ENCODE measurements at regions not wholly inside any gene's neighbourhood (a gene's known extent, or its start where the extent isn't known, plus 50 kb on each side); places are given as distances from the start of the nearest gene placed in this dataset.

DNA sequence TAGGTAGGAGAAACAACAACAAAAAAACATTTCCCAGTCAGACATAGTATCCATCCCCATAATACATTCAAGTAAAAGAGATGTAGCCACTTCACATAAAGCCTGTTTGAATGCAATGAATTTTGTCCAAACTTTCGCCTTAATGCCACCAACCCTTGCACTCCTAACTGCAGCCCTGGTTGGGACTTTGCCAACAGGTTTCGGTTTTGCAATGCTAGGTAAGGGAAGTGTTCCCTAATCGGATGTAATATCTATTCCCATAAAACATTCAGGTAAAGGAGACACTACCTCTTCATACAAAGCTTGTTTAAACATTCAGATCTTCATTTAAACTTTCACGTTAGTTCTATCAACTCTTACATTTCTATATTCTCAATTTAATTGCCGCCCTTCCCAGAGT, 336.1 kb downstream of the DRD1 start:
- DNase-seq (ENCODE audit: low read depth) = no peak

DNA sequence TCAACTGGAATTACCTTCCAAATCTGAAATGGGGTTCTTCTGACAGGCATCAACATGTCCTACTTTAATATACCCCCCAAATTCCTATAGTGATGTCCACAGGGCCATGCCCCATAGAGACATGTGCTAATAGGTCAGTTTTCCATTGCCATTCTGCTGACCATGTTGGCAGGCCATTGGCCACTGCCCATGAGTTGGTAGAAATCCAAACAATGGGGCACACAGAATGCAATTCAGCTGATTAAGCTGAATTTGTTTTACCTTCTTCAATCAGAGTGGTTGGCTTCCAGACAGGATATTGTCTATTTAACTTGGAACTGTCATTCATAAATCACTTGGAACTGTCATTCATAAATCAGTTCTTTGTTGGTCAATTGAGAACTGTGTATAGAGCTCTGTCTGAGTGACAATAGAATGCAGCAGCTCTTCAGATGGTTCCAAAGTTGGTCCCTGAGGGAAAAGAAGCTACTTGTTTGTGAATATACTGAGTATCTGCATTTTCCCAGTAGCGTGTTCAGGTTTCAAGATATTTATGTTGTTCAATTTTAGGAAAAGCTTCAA, 336.9 kb downstream of the DRD1 start:
- no peak for DNase-seq (ENCODE audit: low read depth)

DNA sequence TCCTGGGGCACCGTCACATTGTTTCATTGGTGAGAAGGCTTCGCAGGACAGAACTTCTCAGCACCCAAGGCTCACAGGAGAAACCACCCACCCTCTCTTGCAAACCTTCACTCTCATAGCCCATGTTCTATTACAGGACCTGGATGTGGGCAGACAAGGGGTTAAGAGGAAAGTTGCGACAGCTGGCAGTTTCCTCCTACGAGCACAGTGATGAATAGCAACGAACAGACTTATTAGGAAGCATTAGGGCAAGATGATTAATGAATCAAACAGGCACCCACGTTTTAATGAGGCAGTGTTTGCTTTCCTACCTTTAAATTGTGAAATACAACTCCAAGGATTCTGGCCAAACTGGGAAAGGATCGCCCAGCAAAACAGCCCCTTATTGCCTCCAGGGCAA, 339.3 kb downstream of the DRD1 start:
- no peak for DNase-seq (ENCODE audit: low read depth)

GRCh38 chr5:175103746-175104145, 340.2 kb downstream of the DRD1 start:
- DNase-seq (ENCODE audit: low read depth) = no peak

DNA sequence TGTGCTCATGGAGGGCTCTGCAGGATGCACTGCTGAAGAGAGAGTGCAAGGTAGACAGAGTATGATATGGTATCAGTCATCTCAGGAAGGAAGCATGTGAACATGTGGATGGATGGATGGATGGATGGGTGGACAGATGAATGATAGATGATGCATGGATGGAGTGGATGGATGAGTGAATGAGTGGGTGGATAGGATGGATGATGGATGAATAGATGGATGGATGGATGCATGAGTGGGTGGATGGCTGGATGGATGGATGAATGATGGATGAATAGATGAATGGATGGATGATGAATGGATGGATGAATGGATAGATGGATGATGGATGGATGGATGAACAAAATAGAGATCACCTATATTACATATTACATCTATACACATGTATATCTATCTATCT, 341.3 kb downstream of the DRD1 start:
- DNase-seq (ENCODE audit: low read depth) = no peak

GRCh38 chr5:175098301-175098700, 345.7 kb downstream of the DRD1 start:
- DNase-seq (ENCODE audit: low read depth) = no peak

DNA sequence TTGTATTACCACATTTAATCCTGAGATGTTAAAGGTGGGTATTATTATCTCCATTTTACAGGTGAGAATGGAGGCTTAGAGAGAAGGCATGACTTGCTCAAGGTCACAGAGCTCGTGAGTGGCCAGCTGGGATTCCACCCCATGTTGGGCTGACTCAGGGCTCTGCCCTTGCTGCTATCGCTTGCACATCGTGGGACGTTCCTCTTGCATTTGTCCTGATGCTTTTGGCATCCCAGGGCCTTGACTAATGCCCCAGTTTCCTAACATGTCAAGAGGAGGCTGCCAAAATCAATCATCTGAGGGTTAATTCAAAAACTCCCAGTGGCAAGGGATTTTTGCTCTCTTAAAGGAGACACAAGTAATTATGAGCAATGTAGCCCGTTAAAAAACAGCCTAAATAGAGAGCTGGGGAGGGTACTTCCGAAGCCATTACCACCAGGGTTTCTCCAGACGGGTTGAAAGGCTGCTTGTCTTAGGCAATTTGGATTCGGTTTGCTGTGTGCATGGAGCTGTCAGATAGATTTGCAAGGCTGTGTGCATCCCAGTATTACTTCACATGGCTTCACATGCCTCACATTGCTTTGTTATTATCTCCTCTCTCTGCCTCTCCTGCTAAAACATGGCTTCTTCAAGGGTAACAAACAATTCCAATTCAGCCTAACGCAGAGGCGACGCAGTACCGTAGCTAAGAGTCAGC, 347.4 kb downstream of the DRD1 start:
- no peak for DNase-seq (ENCODE audit: low read depth)

DNA sequence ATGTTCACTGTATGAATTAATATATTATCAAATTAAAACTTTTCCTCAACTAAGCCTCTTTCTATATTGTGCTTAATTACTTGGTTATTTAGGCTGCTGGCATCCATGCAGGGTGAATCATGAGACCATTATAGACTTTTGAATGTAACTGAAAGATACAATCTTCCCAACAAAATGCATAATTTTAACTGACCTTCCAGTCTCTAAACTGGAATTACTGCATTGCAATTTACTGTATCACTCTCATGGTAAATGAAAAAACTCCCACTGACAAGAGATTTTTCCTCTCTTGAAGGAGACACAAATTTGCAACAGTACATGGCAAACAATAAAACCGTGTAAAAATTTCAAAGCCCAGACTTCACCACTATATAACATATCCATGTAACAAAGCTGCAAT, 349.5 kb downstream of the DRD1 start:
- DNase-seq (ENCODE audit: low read depth) = no peak

GRCh38 chr5:175092691-175093090, 351.3 kb downstream of the DRD1 start:
- DNase-seq (ENCODE audit: low read depth) = no peak

- DNase-seq (ENCODE audit: low read depth) = no peak
Observed at GRCh38 chr5:175088963-175089362, 355.0 kb downstream of the DRD1 start.

DNA sequence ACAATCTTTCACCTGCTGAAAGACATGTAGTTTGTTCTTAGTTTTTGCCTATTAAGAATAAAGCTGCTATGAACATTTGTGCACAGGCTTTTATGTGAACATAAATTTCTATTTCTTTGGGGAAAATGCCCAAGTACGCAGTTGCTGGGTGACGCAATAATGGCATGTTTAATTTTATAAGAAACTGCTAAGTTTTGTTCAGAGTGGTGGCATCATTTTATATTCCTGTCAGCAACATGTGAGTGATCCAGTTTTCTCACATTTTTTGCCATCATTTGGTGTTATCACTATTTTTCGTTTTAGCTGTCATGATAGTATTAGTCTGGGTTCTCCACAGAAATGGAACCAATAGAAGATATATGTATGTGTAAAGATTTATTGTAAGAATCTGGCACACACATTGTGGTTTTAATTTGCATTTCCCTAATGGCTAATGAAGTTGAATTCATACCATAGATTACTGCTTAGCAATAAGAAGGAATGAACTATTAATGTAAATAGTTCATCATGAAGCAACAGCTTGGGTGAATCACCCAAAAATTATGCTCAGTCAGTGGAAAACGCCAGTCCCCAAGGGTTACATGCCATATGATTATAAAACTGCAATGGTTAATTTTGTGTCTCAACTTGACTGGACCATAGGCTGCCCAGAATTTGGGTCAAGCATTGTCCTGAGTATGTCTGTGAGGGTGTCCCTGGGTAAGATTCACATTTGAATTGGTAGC, 358.6 kb downstream of the MSX2 start:
- DNase-seq (ENCODE audit: low read depth) = no peak

GRCh38 chr5:175082346-175082745, 358.0 kb downstream of the MSX2 start:
- no peak for DNase-seq (ENCODE audit: low read depth)

- DNase-seq (ENCODE audit: low read depth) = no peak
Observed at GRCh38 chr5:175079707-175080106, 355.3 kb downstream of the MSX2 start.

- no peak for DNase-seq (ENCODE audit: low read depth)
Observed at GRCh38 chr5:175070283-175070682, 345.9 kb downstream of the MSX2 start.

DNA sequence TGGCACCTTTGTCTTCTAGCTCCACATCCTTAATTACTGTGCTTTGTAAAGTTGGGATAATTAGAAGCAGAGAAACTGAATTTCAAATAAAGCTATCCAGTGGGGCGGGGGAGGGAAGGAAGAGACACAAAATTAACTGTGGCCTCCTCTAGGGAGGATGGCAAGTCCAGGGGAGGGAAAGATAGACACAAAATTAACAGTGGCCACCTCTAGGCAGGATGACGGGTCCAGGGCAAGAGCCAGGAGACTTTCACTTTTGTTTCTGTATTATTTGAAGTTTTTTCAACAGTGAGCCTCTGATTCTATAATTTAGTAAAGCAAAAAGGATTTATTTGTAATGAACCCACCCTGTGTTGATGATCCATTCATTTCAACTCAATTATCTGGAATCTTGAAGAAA, 335.9 kb downstream of the MSX2 start:
- no peak for DNase-seq (ENCODE audit: low read depth)

- no peak for DNase-seq (ENCODE audit: low read depth)
Observed at GRCh38 chr5:175059687-175060211, 335.4 kb downstream of the MSX2 start.

DNA sequence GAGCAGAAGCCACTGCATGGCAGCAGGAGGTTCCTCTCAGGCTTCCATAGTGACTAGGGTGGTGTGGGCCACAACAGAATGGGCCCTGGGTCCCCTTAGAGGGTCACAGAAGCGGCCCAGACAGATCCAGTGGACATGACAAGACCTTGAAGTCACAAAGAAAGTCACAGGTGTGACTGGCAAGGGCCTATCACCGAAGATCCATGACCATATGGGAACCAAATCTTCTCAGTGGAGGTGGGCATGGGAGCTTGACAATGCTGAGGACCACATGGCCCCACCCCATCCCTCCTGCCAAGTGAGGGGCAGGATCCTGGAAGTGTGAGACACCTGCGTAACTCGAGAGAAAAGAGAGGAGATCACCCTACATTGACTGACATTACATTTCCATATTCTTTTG, 332.4 kb downstream of the MSX2 start:
- no peak for DNase-seq (ENCODE audit: low read depth)

DNA sequence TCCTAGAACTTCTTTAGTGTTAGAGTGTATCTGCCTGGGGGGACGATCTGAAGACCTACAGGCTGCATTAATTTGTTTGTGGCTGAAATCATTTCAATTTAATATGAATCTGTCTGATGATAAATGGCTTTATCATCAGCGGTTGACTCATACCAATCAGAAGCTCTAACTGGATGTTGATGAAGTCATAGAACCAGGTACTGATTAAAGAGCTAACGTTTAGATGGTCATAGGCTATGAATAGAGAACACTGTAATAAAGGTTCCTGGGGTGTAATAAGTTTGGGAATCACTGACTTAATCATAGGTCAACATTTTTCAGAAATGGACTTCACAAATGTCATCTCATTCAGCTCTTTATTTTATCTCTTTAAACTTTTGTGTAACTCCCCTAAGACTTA, 329.9 kb downstream of the MSX2 start:
- no peak for DNase-seq (ENCODE audit: low read depth)

- DNase-seq (ENCODE audit: low read depth) = no peak
Observed at GRCh38 chr5:175052351-175052750, 328.0 kb downstream of the MSX2 start.

DNA sequence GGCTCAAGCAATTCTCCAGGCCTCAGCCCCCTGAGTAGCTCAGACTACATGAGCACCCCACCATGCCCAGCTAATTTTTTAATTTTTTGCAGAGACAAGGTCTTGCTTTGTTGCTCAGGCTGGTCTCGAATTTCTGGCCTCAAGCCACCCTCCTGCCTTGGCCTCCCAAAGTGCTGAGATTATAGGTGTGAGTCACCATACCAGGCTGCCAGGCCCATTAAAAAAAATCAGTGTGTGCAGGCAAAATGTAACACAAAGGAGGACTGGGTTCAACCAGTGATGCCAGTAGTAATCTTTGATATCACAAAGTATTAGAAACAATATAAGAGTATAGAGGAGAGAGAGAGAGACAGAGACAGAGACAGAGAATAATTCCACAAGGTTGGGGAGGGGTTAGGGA, 322.7 kb downstream of the MSX2 start:
- no peak for DNase-seq (ENCODE audit: low read depth)

DNA sequence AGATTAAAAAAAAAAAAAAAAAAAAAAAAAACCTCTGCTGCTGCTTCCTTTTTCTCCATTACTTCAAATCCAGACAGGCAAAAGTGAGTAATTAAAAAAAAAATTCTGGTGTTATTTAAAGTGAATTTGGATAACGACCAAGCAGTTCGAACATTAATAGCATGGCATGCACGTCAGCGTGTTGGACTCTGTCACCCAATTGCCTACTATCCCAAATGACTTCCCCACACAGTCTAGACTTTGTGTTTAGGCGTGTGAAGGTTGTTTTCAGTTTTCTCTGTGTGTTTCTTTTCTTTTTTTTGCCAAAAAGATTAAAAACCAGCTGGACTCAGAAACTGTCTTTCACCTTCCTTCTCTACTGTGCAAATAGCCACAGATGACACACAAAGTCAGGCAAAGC, 321.4 kb downstream of the MSX2 start:
- DNase-seq (ENCODE audit: low read depth) = no peak

DNA sequence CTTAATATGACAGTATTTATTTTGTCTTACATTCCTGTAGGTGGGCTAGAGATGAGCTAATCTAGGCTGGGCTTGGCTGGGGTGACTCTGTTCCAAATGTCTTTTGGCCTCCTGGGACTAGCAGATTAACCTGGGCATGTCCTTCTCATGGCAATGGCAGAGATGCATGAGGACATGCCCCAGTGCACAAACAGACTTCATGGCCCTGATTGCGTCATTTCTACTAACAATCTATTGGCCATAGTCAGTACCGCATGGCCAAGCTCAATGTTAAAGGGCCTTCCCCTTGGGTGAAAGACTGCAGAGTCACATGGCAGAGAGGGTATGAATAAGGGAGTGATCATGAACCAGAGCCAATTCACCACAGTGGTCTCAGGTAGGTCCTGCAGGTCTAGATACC, 313.4 kb downstream of the MSX2 start:
- no peak for DNase-seq (ENCODE audit: low read depth)

- DNase-seq (ENCODE audit: low read depth) = no peak
Observed at GRCh38 chr5:175035882-175036533, 311.6 kb downstream of the MSX2 start.
